HG02981 (cell line): ENCODE measurements at regions not wholly inside any gene's neighbourhood (a gene's known extent, or its start where the extent isn't known, plus 50 kb on each side); places are given as distances from the start of the nearest gene placed in this dataset.
"Not testable (repeated sequence)": the region's sequence is repeated elsewhere in the genome, so short reads cannot be mapped to it uniquely, and the experiment has no call there.

Experiments
- ATAC-seq: cut with Tn5 transposase; IDR thresholded peaks from one replicate; pipeline ENCODE4 v1.9.1; 2021; ENCODE audit warnings: mild to moderate bottlenecking, moderate library complexity; ENCODE audit not compliant: unreplicated experiment

DNA sequence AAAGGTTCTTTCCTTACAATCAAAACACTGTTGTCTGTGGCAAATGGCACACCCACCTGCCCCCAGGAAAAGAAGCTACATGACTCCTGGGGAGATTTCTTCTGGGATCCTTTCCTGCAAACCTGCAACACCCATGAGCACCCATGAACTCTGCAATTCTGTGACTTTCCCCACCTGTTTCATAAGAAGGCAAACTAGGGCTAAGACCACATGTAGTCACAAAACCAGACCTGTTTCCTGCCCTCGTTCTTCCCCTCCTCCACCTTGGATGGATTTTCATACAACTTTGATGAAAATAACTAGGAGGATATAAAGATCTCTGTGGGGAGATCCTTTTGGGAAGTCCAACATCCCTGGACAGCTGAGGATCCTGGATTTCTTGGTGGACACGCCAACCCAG, 1084.7 kb downstream of the BCL11B start:
- no peak for ATAC-seq

DNA sequence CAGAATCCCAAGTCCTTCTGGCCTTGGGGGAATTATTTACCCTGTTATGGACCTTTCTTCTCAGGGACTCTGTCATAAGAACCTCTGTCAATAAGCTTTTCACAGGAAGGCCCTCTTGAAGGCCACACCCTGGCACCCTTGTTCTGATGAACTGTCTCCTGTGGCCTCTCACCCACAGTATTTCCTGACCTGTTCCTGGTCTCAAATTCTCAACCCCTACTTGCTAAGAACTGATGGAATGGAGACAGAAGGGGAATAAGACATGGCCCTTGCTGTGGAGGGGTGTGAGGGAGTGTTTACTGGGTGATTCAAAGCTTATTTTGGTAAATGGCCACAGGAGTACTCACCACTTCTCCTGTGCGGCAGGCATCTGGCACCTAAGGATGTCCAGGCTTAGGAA, 1082.9 kb downstream of the BCL11B start:
- no peak for ATAC-seq

DNA sequence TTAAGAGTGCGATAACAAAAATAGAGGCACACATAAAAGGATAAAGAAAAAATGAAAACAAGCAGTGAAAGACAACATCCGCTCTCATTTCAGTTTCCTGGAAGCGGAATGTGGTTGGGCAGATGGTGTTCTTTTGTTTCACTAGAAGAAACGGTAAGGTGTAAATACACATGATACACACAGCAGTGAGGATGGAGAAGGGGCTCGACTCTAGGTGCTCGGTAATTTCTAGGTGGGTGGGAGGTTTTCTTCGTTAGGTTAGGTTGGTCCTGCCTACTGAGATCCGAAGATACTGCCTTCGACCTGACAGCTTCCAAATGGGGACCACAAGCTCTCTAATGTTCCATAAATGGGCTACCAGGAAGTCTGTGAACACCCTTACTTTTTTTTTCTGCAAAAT, 1082.5 kb downstream of the BCL11B start:
- ATAC-seq = no peak

DNA sequence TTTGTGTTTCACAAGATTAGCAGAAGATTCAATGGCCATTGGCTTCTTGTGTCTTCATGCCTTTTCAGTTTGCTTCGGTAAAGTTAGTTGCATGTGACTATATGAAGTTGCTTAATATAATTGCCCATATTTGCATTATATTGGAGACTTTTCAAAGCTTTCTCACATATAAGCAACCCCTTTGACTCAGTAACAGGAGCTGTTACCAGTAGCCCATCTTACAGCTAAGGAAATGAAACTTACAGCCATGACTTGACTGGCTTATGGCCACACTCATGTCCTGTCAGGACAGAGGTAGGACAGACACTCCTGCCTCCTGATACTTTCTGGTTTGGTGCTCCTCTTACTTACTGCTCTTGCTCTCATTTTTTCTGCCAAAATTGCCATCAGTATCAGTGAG, 1082.1 kb downstream of the BCL11B start:
- ATAC-seq = no peak

DNA sequence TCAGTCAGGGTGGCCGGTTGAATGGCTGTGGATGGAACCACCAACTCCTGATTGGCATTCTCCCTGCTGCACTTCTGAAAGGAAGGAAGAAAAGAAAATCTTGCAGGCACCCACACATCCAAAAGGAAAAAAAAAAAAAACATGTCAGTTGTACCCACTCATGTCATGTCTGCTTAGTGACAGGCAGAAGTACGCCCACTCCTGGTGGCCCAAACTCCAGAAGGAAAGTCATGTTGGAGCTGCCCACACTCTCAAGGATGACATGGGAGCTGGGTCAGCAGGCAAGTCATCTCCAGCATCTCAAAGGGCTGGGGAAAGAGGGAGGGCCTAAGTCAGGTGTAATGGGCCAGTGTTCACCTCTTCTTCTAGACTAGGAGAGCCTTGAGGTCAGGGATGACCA, 1079.1 kb downstream of the BCL11B start:
- ATAC-seq = no peak

DNA sequence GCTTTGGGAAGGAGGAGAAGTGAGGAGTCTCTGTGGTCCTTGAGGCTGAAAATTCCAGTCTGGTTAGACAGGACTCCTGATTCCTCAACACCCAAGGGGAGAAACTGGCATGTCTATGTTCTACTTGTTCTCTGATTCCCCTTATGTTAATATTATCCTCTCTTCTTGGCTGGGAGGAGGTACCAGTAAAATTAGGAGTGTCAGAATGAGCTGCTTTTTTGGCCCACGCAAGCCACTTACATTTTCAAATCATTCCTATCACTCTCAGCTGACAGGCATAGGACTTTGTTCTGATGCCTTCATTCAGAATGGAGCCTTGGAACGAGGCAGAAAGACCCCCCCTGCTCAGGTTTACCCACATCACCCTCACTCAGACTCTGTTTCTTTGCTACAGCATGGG, 1077.2 kb downstream of the BCL11B start:
- ATAC-seq = no peak

DNA sequence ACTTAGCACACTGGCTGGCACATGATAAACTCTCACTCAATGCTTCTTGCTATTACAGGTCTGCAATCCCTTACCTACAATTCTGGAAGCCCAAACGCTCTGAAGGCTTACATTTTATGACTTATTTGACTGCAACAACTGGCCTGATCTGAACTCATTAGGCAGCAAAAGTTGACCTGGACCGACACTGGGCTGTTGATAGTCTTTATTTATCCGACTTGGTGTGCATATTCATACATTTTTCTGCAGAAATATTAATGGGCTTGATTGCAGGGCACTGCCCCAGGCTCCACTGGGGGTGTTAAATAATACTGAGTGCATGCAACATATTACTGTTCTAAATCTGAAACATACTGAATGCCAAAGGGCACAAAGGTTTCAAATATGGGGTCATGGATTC, 1076.7 kb downstream of the BCL11B start:
- no peak for ATAC-seq

DNA sequence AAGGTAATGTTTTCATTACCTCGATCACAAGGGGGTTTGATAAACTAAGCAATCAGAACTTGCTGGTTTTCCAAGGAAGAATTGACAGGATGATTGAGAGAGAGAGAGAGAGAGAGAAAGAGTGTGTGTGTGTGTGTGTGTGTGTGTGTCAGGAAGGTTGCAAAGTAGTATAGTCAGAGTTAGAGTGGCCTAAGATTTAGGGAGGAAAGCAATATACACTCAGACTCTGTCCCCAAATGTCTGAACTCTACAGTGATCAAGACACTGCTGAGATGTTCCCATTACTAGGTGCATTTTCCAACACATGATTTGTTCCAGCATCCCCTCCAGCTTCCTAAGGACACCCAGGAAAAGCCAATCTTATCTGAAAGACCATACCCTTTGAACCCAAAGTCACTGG, 1074.1 kb downstream of the BCL11B start:
- no peak for ATAC-seq

DNA sequence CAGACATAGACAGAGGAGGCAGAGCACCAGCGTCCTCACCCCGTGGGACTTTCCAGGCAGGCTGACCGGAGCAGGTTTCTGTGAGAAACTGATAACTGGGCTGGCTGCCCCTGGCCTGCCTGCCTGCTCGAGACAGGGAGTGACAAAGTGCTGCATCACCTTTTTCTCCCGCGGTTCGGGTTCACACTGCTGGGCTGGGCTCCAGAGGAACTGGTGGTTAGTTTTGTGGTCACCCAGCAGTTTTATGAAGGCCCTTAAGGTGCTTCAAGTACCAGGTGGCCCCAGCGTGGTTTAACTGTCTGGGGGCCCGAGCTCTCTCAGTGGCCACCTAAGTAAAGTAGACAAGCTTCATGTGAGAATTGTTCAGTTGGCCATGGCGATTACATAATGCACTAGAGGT, 1073.6 kb downstream of the BCL11B start:
- ATAC-seq = peak; percentile 57

DNA sequence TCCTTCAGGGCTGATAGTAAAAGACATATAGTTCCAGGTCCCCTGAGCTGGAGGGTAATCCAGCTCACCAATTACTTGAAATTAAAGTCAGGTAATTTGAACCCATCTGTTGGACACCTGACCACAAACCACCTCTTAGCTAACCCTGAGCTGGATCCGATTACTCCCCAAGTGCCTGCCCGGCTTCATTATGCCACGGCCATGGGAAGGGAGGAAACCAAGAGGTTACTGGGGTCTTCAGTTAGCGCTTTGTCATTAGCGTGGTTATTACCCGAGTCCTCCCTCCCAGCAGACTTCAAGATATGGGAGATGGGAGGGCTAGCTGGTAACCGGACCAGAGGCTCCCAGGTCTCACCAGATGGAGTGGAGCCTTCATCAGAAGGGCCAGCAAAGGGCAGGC, 1071.4 kb downstream of the BCL11B start:
- ATAC-seq = no peak

DNA sequence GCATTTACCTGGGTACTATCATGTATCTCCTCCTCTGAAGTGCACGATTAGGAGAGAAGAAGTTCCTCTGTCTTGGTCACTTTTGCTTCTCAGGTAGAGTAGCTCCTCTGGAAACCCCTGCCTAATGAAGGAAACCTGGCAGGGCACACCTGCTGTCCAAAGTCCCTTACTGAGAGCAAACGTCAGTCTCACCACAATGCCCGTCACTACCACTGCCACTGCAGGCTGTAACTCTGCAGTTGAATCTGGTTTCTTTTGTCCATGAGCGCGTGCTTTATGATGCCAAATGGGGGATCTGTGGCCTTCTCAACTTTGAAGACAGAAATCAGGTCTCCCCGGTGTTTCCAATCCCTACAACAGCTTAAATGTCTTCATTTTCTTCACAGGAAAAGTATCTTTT, 1068.6 kb downstream of the BCL11B start:
- ATAC-seq = no peak

DNA sequence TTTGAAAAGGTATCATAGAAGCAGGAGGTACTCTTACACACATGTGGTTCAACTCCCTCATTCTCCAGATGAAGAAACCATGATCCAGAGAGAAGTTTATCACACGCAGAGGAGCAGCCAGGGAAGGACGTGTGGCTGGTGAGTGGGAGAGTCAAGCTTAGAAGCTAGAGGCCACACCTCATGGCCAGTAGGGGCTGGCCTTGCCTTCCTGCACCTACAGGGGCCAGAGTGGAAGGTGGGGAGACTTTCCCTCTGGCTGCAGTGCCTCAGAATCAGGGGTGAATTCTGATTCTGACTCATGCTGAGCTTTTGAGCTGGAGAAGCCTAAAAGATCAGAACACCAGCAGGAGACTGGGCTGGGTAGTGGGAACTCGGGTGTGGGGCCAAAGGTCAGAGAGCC, 1067.9 kb downstream of the BCL11B start:
- no peak for ATAC-seq

DNA sequence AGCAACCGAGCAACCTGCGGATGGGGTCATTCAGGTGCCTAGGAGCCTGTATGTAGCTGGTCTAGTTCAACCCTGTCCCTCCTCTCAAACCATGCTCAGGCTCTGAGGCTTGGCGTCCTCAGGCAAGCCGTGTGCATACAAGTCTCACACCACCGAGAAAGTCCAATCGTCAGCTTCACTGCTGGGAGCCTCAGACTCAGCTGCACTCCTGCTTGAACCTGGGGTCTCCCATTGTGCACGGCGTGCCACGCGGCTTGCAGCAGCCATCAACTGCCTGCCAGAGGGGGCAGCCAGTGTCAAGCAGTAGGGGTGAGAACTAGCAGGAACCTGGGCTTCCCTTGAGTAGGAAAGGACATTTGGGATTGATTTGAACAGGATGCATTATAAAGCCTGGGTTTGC, 1064.6 kb downstream of the BCL11B start:
- ATAC-seq = no peak

DNA sequence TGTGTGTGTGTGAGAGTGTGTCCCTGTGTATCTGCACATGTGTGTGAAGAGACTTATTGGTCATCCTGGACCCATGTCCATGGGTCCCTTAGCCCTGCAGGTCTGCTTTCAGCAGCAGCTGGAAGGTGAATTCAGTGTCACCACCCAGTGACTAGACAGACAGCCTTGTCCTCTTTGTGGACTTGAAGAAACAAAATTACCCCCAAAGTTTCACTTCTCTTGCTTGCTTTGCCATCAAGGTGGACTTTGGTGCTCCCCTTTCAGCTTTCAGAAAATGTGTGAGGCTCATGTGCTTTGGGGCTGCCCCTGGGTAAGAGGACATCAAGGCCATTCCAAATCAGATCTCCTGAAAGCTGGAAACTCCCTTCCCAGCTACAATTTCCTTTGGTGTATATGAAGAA, 1063.8 kb downstream of the BCL11B start:
- no peak for ATAC-seq

DNA sequence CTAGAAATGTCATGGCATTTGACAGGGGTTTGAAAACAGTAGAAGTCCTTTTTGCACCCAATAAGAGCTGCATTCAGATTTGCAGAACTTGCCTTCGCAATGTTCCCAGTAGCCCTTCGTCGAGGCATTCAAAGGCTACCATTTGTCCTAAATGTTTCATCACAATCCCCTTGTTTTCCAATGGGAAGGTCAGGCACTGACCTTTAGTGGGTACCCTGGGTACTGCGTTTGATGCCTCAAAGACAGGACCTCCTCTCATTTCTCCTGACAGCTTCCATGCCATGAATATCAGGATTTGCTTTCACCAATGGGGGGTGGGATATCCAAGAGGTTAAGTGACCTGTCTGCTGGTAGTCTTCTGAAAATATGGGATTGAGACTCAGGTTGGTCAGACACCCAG, 1063.1 kb downstream of the BCL11B start:
- ATAC-seq = no peak

DNA sequence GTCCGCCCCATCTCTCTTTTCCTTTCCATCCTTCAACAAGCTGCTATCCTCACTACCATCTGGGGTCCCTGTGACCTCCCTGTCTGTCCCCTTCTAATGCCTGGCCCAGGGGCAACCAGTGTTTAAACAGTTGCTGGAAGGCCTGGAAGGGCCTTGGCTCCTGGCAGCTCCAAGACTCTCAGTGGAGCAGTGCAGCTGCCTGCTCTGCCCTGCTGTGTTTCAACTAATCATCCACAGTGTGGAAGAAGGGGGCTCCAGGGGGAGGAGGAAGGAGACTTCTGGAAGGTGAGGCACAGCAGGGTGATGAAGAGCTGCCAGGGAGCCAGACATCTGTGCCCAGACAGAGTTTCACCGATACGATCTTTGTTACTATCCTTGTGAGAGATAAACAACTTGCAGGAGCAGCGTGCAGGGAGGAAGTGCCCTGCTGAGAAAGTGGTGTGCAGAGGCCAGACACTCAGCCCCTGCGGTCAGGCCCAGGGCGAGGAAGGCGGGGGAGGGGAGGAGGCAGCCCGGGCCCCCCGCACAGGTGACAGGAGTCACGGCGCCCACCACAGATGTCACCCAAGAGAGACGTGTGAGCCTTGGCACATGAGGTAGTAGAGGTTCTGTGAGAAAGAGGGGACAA, 1061.8 kb downstream of the BCL11B start:
- no peak for ATAC-seq

DNA sequence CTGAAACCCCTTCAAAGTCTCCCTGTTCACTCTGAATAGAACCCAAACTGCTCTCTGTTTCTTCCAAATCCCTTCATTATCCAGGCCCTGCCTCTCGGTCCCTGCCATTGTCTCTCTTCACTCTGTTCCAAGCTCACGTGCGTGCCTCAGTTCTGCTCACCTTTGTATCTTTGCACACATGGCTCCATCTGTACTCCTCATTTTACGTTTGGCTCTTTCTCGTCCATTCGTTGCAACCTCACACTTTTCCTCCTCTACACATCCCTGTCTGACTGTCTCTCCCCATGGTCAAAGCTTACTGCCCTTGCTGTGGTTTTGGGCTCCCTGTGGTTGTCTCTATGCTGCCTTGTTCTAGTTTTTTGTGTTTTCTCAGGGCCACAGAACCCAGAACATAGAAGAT, 1054.5 kb downstream of the BCL11B start:
- no peak for ATAC-seq

DNA sequence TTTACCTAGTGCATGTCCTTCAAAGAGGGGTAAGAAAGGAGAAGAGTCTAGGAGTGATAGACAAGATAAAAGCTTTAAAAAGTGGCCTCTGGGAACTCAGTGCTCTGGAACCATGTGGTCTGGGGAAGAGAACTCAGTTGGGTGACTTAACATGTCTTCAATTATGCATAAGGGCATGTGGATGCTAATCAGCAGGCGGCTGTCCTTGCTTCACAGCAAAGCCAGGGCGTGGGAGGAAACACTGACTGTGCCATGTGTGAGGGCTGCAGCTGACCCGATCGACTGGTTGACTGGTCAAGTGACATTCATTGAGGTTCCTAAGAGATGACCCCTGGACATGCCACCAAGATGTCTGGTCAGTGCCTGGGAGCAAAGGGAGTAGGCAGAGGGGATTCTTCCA, 1053.8 kb downstream of the BCL11B start:
- ATAC-seq = no peak

DNA sequence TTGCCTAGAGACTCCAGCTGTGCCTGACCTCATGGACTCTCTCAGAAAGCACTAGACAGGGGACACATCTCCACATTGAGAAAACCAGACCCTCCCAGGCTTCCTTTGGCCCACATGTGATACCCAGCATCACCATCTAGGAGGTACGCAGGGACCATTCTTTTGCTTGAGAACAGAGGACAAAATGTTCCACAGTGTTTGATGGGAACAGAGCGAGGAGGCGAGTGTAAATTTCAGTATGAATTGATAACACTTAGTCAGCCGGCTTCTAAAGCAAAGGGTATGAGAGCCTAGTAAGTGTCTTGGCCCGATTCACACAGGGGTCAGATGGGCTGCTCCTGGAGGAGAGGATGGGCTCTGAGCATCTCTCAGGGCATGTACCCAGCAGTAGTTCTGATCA, 1052.4 kb downstream of the BCL11B start:
- no peak for ATAC-seq

DNA sequence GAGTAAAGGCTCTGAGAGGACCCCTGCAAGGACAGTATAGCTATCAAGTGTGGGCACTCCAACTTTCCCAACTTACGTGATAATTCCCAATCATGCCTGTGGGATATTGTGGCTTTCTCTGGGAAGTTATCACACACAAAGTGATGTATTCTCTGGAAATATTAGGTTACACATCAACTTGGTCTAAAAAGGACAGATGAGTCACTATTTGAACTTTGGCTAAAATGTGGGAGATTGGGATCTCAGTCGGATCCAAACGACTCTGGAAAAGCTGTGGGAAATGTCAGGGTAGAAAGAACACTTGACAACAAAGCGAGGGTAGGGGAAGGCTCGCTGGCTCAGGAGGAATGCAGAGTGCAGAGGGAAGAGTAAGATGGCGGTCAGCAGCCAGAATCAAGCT, 1048.9 kb downstream of the BCL11B start:
- no peak for ATAC-seq

DNA sequence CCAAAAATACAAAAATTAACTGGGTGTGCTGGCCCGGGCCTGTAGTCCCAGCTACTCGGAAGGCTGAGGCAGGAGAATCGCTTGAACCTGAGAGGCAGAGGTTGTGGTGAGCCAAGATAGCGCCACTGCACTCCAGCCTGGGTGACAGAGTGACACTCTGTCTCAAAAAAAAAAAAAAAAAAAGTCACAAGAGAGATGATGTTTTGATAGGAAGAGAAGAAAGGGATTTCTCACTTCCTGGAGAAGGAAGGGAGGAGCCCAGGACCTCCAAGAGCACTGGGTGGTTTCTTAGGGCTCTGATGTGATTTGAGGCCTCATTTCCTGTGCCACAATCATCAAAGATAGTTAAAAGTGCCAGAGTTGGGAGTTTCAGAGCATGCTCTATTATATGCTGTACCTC, 1048.3 kb downstream of the BCL11B start:
- not testable (repeated sequence) for ATAC-seq

DNA sequence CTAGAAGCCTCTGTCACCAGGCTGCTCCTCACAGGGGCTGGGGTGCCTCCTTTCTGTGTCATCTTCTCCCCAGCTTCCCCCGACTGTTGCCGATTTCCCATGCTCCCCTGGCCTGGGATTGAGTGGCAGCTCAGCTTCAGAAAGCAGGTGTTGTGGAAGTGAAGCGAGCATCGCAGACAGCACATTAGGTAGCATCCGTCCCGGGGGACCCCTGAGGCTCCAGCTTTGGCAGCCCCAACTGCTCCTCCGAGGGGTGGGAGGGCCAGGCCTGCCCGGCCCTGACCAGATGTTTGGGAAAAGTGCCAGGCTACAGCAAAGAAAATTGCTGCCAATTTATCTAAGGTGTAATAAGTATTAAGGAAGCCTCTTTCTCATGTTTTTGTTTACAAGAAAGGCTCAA, 1045.6 kb downstream of the BCL11B start:
- no peak for ATAC-seq

DNA sequence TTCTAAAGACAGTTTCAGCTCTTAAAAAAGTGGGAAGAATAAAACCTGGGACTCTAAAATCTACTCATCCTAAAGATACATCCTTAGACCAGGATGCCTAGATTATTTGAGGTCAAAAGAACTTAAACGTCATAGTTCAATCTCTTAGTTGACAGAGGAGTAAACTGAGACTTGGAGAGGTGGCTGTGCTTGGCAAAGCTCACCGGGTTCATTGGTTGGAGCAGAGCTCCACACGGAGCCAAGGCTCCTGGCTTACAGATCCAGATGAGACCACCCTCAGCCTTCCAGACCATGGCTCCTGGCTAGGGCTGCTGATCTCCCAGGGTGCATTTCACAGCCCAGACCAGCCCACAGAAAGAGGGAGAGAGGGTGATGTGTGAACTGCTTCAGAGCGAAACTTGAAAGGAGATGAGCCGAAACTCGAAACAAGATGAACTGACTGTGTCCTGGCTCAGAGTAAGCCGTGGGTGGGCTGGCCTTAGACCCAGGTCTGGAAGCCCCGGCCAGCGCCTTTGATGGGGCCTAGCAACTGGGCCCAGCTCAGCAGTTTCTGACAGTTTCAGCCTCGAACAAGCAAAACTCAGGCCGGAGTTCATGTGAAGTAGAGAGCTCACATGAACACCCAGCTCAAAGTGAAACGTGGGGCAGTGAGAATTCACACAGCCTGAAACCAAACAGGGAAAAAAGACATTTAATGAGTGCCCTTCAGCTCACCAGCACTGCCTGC, 1044.8 kb downstream of the BCL11B start:
- no peak for ATAC-seq
